ENCODE measurements at regions not wholly inside any gene's neighbourhood (a gene's known extent, or its start where the extent isn't known, plus 50 kb on each side); places are given as distances from the start of the nearest gene placed in this dataset.
"Not testable (repeated sequence)": the region's sequence is repeated elsewhere in the genome, so short reads cannot be mapped to it uniquely, and the experiment has no call there.

- not testable (repeated sequence) for DNase-seq (ENCODE audit: low spot score)
Observed at GRCh38 chr9:138213748-138214147, 336.2 kb downstream of the CACNA1B start.

GRCh38 chr9:138214548-138214947 lies 337.0 kb downstream of the CACNA1B start:
- not testable (repeated sequence) for DNase-seq (ENCODE audit: low spot score)

GRCh38 chr9:138215588-138215987 lies 338.0 kb downstream of the CACNA1B start:
- not testable (repeated sequence) for DNase-seq (ENCODE audit: low spot score)

- not testable (repeated sequence) for DNase-seq (ENCODE audit: low spot score)
Observed at GRCh38 chr9:138216817-138217216, 339.2 kb downstream of the CACNA1B start.

- DNase-seq (ENCODE audit: low spot score) = not testable (repeated sequence)
Observed at GRCh38 chr9:138217284-138217850, 339.8 kb downstream of the CACNA1B start.

GRCh38 chr9:138219249-138219648 lies 341.7 kb downstream of the CACNA1B start:
- not testable (repeated sequence) for DNase-seq (ENCODE audit: low spot score)

GRCh38 chr9:138221446-138222054 lies 344.0 kb downstream of the CACNA1B start:
- DNase-seq (ENCODE audit: low spot score) = not testable (repeated sequence)

GRCh38 chr9:138237099-138237498 lies 359.5 kb downstream of the CACNA1B start:
- DNase-seq (ENCODE audit: low spot score) = not testable (repeated sequence)

- not testable (repeated sequence) for DNase-seq (ENCODE audit: low spot score)
Observed at GRCh38 chr9:138282903-138283302, 405.3 kb downstream of the CACNA1B start.
